Esophagus muscularis mucosa (tissue), 4 donors: ENCODE measurements at regions not wholly inside any gene's neighbourhood (a gene's known extent, or its start where the extent isn't known, plus 50 kb on each side); places are given as distances from the start of the nearest gene placed in this dataset.
"Not testable (repeated sequence)": the region's sequence is repeated elsewhere in the genome, so short reads cannot be mapped to it uniquely, and the experiment has no call there.

Experiments used
- DNase-seq: peaks from one replicate; pipeline ENCODE4 v3.0.0-alpha.2; 2017; ENCODE audit errors: extremely low spot score
- H3K27ac ChIP-seq, 4 donors: fragments of 200-600 bp; sonication (generic); replicated peaks in 1 of 4; 1 replicate in 3 of 4; 2 replicates in 1 of 4; pipeline ENCODE4 v1.5.1; 2016 to 2019; ENCODE audit warnings: mild to moderate bottlenecking in 1 of 4
- H3K27me3 ChIP-seq, 4 donors: fragments of 200-600 bp; sonication (generic); one replicate each; pipeline versions ENCODE4 v1.5.1 to v1.6.0; 2016 to 2019
- H3K36me3 ChIP-seq, 4 donors: fragments of 200-600 bp; sonication (generic); one replicate each; pipeline ENCODE4 v1.5.1; 2016 to 2019
- H3K4me1 ChIP-seq, 4 donors: fragments of 200-600 bp; sonication (generic); one replicate each; pipeline ENCODE4 v1.5.1; 2016 to 2019
- H3K4me3 ChIP-seq, 4 donors: fragments of 200-600 bp; sonication (generic); 1 replicate in 2 of 4; 2 replicates in 2 of 4; pipeline ENCODE4 v1.5.1; 2016 to 2019; ENCODE audit warnings: mild to moderate bottlenecking in 4 of 4, moderate library complexity in 1 of 4
- H3K9me3 ChIP-seq, 4 donors: fragments of 200-600 bp; sonication (generic); 1 replicate in 3 of 4; 2 replicates in 1 of 4; pipeline ENCODE4 v1.5.1; 2016 to 2019
- CTCF ChIP-seq, 3 experiments: fragments of 200-600 bp in 2 of 3; fragments of 450-650 bp in 1 of 3; sonication (generic) in 2 of 3; IDR thresholded peaks; one replicate each; pipeline ENCODE4 v1.5.1; 2017 to 2019; ENCODE audit warnings: antibody characterized with exemption in 3 of 3, mild to moderate bottlenecking in 2 of 3, moderate library complexity in 1 of 3
- EP300 ChIP-seq: sonication (generic); formaldehyde crosslinking; IDR thresholded peaks from one replicate; pipeline ENCODE4 v1.6.1; 2017; ENCODE audit warnings: antibody characterized with exemption
- POLR2A ChIP-seq: fragments of 450-650 bp; IDR thresholded peaks from one replicate; pipeline ENCODE4 v1.6.1; 2017; ENCODE audit warnings: antibody characterized with exemption, moderate library complexity, mild to moderate bottlenecking, low read depth
- POLR2AphosphoS5 ChIP-seq, 2 donors: sonication (generic); formaldehyde crosslinking; IDR thresholded peaks; one replicate each; pipeline ENCODE4 v1.6.1; 2017; ENCODE audit warnings: antibody characterized with exemption in 2 of 2
- WGBS: methylation state at CpG from one replicate; pipeline ENCODE4 v1.1.5; 2018; 5-methylcytosine and 5-hydroxymethylcytosine counted together
- intact Hi-C: fragments of 100-400 bp; cut with DNase I; formaldehyde crosslinking; loops from one replicate; pipeline ENCODE4 v1.15.1; 2023

DNA sequence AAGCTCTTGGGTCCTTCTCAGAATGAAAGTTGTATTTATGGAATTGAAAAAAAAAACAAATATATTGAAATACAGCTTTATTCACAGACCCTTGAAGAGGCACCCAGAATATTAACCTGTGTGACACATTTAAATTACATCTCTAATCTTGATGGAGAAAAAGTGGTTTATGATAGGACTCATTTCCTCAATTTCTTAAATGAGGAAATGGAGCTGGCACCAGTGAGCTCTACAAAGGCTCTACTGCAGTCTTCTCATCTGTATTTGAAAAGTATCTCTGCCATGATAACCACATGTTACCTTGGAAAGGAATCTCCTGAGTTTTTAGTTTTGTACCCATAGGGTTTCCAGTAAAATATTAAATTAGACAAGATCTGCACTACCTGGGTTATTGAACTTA is 186.5 kb downstream of the HIPK3 start:
- TF ChIP-seq CTCF (IDR thresholded peaks at IDR 0.05) (no peak), EP300 (no peak), POLR2AphosphoS5 (IDR thresholded peaks at IDR 0.05) (no peak), POLR2A (no peak)

GRCh38 chr11:33438301-33438700 is 181.1 kb downstream of the HIPK3 start:
- peak; percentile 68 for DNase-seq
- Histone ChIP-seq H3K9me3 (peaks cover 0 to 16% (median 8%) of the 10 kb centered on the region in 4 donors), H3K36me3 (no peaks in the 10 kb centered on the region), H3K4me1 (no peaks in the 10 kb centered on the region), H3K27ac (no peak overlapping the region), H3K27me3 (no peaks in the 10 kb centered on the region), H3K4me3 (no peak overlapping the region)
- intact Hi-C loops, result no loop called here
- 78% methylated on average over 7 of the region's 7 CpGs for WGBS
- TF ChIP-seq CTCF (IDR thresholded peaks at IDR 0.05) (no peak), EP300 (no peak), POLR2A (no peak), POLR2AphosphoS5 (IDR thresholded peaks at IDR 0.05) (no peak)

More for the DNA sequence above, 186.5 kb downstream of the HIPK3 start:
- DNase-seq, result no peak
- no peaks in the 10 kb centered on the region for H3K27me3 ChIP-seq
- H3K4me3 ChIP-seq, result no peak overlapping the region
- H3K4me1 ChIP-seq, result peaks cover 0 to 4% (median 0%) of the 10 kb centered on the region in 4 donors
- intact Hi-C loops, result no loop called here
- no peaks in the 10 kb centered on the region for H3K9me3 ChIP-seq
- H3K36me3 ChIP-seq, result no peaks in the 10 kb centered on the region
- H3K27ac ChIP-seq, result no peak overlapping the region

DNA sequence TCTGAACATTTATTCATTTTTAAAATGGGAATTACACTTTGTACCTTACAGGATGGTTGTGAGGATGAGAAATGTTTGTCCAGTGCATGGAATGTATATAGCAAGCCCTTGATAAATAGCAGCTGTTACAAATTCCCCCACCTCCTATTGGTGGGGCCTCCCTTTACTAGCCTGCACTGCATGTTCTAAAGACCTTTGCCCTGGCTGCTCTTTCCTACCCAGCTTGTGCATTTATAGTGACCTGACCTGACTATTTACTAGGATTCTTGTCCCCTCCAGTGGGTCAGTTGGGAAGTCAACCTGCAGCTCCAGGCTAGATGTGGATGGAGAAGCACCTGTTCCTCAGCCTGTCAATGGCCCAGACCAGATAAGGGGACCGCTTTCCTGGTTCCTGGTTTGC is 180.3 kb downstream of the HIPK3 start:
- intact Hi-C loops, result no loop called here
- Histone ChIP-seq H3K27me3 (no peaks in the 10 kb centered on the region), H3K9me3 (peaks cover 0 to 16% (median 8%) of the 10 kb centered on the region in 4 donors), H3K4me3 (no peak overlapping the region), H3K36me3 (no peaks in the 10 kb centered on the region), H3K4me1 (no peaks in the 10 kb centered on the region), H3K27ac (no peak overlapping the region)
- DNase-seq, result peak; percentile 55
- no peak for TF ChIP-seq POLR2AphosphoS5 (IDR thresholded peaks at IDR 0.05)
- no peak for TF ChIP-seq POLR2A
- no peak for TF ChIP-seq CTCF (IDR thresholded peaks at IDR 0.05)
- no peak for TF ChIP-seq EP300
- 82% methylated on average over 1 of the region's 1 CpG for WGBS

DNA sequence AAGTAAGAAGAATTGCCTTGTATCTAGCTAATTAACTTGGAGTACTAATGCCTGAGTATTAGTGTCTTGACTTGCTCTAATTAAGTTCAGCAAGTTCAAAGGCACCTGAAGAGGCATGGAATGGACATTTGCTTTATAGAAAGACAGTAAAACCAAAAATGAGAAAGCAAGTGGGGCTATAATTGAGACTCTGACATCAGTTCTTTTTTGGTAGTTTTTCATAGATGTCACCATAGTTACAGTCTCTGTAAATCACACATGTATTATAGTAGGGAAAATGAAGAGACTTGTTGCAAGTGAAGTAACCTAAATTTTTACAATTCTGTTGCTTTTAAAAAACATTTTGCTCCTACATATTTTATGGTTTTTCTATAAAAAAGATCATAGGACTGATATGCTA is 178.0 kb downstream of the HIPK3 start:
- Histone ChIP-seq H3K36me3 (no peaks in the 10 kb centered on the region), H3K4me3 (no peak overlapping the region), H3K27me3 (peaks cover 0 to 13% (median 0%) of the 10 kb centered on the region in 4 donors), H3K9me3 (peaks cover 0 to 16% (median 8%) of the 10 kb centered on the region in 4 donors), H3K27ac (no peak overlapping the region), H3K4me1 (no peaks in the 10 kb centered on the region)
- intact Hi-C loops, result no loop called here
- no peak for TF ChIP-seq CTCF (IDR thresholded peaks at IDR 0.05)
- no peak for TF ChIP-seq POLR2A
- no peak for TF ChIP-seq POLR2AphosphoS5 (IDR thresholded peaks at IDR 0.05)
- TF ChIP-seq EP300, result no peak
- DNase-seq, result no peak

GRCh38 chr11:33434294-33434693 is 177.1 kb downstream of the HIPK3 start:
- no peaks in the 10 kb centered on the region for H3K36me3 ChIP-seq
- H3K27me3 ChIP-seq, result peaks cover 0 to 15% (median 0%) of the 10 kb centered on the region in 4 donors
- DNase-seq, result peak; percentile 2
- no peaks in the 10 kb centered on the region for H3K4me1 ChIP-seq
- TF ChIP-seq POLR2A (no peak), EP300 (no peak), CTCF (IDR thresholded peaks at IDR 0.05) (no peak), POLR2AphosphoS5 (IDR thresholded peaks at IDR 0.05) (no peak)
- no peak overlapping the region for H3K27ac ChIP-seq
- peaks cover 0 to 16% (median 8%) of the 10 kb centered on the region in 4 donors for H3K9me3 ChIP-seq
- intact Hi-C loops, result no loop called here
- WGBS, result 100% methylated on average over 1 of the region's 1 CpG
- H3K4me3 ChIP-seq, result no peak overlapping the region

GRCh38 chr11:33428435-33428834 is 171.3 kb downstream of the HIPK3 start:
- H3K9me3 ChIP-seq, H3K4me3 ChIP-seq, DNase-seq, intact Hi-C loops, H3K36me3 ChIP-seq, H3K4me1 ChIP-seq, H3K27ac ChIP-seq: not testable (repeated sequence)
- peaks cover 0 to 25% (median 0%) of the 10 kb centered on the region in 4 donors for H3K27me3 ChIP-seq
- WGBS, result 86% methylated on average over 7 of the region's 7 CpGs
